Hematopoietic multipotent progenitor cell treated with erythropoietin and hydrocortisone succinate and interleukin-3 and kit ligand, for 6 days (in vitro differentiated cells): ENCODE measurements at regions not wholly inside any gene's neighbourhood (a gene's known extent, or its start where the extent isn't known, plus 50 kb on each side); places are given as distances from the start of the nearest gene placed in this dataset.

Experiments
- DNase-seq: peaks from one replicate; pipeline ENCODE4 v3.0.0-alpha.2; 2015

DNA sequence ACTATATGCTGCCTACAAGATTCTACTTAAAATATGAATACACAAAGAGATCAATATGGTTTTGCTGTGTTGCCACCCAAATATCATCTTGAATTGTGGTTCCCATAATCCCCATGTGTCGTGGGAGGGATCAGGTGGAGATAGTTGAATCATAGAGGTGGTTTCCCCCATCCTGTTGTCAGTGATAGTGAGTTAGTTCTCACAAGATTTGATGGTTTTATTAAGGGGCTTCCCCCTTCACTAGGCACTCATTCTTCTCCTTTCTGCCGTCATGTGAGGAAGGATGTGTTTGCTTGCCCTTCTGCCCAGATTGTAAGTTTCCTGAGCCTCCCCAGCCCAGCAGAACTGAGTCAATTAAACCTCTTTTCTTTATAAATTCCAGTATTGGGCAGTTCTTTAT, 654.4 kb upstream of the NR5A2 start:
- no peak for DNase-seq

DNA sequence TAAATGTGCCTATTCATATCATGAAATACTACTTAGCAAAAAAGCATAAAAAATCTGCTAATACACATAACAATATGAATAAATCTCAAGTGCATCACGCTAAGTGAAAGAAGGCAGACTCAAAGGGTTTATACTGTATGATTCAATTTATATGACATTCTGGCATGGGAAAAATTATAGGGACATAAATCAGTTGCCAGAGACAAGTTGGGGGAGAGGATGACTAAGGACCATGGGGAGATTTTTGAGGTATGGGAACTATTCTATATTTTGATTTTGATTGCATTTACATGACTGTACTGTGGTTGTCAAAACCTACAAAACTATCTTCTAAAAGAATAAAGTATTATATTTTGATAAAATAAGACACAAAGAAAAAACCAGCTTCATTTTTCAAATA, 650.3 kb upstream of the NR5A2 start:
- no peak for DNase-seq

DNA sequence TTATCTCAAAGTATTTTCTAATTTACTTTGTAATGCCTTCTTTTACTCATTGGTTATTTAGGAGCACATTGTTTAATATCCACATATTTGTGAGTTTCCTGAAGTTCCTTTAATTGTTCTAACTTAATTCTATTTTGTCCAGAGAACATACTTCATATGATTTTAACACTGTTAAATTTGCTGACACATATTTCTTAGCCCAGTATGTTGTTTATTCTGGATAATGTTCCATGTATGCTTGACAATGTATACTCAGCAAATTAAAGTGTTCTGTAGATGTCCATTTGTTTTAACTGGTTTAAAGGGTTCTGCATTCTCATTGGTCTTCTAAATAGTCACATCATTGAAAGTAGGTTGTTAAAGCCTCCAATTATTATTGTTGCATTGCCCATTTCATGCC, 643.7 kb upstream of the NR5A2 start:
- no peak for DNase-seq

DNA sequence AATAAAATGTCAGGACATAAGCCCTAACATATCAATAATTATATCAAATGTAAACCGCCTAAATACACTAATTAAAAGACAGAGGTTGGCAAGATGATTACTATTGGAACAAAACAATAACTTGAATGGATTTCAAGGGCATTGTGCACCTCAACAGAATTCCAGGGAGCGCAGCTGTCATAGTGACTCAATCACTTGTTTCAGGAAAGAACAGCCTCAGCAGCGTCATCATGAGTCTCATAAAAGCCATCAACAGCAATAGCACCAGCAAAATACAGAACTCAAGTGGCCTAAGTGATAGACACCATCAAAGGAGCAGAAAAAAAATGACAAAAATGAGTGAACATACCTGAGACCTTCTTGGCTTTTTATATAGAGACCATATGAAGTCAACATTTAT, 632.7 kb upstream of the NR5A2 start:
- no peak for DNase-seq

DNA sequence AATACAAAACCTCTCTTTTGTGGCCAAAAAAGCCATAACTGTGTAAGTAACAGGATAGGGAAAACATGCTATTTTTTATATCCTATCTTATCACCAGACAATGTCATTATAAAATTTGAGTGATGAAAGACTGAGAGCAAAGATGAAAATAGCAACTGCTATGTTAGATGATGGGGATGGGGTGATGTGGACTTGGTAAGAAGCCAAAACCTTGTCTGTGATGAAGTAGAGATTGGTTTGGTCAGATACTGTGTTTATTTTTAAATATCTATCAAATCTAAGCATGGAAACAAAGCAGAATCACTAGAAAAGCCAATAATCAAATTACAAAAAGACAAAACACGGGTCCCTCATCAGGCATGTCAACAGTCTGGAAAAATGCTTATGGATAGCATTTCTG, 631.1 kb upstream of the NR5A2 start:
- DNase-seq, result no peak

DNA sequence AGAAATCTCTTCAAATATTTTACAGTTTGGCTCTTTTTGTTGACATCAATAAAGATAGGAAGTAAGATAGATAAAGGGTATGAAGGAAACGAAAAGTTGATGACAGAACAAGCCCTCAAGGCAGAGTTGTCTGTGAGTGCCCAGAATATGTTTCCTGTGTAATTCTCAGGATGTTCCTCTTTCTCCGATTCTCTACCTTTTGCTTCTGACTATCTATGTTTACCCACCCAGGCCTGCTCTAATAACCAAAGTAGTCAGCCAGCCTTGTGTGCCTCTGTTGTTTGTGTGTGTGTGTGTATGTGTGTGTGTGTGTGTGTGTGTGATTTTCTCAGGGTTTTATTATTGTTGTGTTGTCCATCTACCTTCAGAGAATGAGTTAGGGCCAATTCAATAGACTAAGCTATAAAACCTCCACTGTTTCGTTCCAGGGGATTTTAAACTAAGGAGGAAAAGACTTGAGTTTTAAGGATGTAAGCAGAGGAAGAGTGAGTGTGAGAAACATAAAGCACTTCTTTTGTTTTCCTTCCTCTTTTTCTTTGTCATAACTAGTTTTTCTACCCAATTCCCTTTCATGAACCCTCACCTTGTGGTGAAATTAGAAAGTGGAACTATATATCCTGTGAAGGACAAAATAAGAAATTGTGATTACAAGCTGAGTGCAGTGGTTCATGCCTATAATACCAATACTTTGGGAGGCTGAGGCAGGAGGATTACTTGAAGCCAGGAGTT, 627.4 kb upstream of the NR5A2 start:
- peak; percentile 18 for DNase-seq

DNA sequence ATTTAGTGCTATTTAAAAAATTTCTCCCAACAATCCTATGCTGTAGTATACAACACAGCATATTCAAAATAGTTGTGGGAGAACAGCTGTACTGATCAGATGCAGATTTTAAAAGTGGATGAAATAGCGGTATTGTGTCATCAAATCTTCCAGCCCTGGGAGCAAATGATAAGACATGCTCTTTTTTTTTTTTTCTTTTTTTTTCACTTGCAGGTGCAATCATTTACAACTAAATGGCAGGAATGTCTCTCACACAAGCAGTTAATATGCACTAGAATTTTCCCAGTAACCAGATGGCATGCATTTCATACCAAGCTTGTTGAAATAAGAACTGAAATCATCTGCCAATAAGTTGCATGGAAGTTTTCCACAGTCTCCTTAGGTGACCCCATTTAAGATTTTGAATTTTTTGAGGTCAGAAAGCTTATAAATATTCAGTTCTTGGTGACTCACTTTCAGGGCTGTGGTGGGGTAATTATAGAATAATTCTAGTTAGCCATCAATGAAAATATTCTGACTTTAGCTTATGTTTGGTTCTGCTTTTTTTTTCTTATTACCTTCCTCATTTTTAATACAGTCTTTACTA, 623.9 kb upstream of the NR5A2 start:
- DNase-seq, result no peak

DNA sequence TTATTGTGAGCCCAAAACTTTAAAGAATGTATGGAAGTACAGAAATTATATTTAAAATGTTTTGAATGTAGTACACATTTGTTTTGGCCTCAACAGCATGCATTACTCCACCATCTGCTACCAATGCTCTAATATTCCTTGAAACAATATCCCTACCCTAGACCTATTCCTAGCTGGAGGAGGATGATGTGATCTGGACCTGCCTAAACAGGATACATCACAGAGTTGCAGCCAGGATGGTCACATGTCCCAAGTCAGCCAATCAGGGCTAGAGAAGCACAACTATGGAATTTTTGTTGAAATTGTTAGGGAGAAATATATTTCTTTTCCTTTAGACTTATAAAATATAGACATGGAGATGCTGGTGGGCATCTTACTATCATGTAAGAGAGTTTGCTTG, 623.3 kb upstream of the NR5A2 start:
- DNase-seq, result no peak

DNA sequence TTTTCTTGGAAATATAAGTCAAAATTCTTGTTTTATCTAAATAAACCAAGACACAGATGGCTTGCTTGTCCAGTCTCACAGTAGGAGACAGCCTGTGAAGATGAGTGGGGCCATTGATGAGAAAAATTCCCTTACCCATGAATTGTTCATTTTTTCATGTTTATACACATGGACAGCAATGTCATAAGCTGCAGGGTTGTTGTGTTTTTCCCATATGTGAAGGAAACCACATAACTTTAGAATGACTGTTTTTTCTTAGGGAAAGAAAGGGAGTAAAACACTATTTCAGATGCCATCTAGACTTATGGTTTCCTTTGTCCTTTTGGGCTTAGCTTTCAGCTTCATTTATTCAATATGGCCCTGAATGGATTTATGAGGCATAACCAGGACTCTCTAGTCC, 622.5 kb upstream of the NR5A2 start:
- DNase-seq, result no peak

DNA sequence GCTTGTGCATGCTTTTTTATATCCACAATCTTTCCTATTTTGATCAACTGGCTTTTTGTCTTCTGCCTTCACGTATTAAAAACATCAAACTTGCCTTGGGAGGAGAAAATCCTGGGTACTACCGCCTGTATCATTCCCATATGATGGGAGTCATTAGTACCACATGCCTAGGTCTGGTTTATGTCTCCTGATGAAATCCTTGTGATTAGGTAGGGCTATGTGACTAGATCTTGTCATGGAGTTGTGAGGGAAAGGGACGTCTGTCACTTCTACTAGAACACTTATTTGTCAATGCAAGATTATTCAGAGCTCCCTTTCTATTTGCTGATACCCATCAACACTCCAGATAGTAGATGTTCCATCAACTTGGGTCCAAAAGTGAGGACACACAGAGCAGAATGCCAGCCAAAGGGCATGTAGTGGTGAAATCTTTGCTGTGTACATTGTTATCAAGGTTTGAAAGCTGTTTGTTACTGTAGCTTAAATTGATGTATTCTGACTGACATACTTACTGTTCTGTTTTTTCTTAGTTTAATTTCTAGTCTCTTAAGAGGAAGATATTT, 621.8 kb upstream of the NR5A2 start:
- no peak for DNase-seq

DNA sequence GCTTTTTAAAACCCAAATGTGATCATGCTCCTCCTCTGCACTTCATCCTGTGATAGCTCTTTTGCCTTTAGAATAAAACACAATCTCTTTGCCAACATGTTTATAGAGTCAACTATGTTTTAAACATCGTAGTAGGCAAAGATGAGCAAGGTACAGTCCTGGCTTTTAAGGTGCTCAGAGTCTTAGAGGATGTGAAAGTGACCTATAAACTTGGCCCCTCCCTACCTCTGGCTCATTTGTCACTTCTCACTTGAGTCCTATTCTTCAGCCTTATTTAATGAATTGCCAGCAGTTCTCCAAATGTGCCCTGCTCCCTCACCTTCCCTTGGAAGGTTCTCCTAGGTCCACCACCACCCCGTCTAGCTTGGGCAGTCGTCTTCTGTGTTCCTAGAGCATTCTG, 617.0 kb upstream of the NR5A2 start:
- DNase-seq, result no peak

DNA sequence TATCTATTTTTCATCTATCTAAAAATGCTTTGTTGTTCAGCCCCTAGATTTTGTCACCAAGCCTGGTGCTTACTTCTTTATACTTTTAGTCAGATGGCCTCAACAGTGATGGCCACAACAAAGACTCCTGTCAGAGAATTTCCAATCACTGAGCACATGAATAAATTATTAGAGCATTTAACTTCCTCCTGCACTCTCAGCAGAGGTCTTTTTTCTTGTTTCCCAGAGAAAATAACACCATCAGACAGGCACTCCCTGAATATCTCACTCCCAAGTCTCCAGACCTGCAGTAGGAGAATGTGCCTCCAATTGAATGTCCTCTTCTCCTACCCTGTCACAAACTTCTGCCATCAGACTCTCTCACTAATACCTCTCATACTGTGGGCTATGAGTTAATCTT, 616.0 kb upstream of the NR5A2 start:
- DNase-seq, result no peak

DNA sequence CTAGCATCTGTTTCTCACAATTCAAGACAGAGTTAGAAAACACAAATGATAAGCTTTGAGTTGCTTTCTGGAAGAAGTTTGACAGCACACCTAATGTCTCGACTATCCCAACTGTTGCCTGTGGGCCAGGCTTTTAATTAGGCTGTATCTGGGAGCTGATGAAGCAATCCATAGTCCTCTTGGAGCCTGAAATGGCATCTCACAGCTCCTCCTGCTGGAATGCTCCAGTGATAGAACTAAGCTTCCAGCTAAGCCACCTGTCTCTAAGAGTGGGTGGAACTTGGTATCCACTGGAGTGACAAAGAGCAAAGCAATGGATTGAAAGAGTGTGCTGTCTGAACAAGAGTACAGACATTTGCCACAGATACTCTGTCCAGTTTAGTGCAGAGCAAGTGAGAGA, 605.3 kb upstream of the NR5A2 start:
- DNase-seq, result peak; percentile 7

DNA sequence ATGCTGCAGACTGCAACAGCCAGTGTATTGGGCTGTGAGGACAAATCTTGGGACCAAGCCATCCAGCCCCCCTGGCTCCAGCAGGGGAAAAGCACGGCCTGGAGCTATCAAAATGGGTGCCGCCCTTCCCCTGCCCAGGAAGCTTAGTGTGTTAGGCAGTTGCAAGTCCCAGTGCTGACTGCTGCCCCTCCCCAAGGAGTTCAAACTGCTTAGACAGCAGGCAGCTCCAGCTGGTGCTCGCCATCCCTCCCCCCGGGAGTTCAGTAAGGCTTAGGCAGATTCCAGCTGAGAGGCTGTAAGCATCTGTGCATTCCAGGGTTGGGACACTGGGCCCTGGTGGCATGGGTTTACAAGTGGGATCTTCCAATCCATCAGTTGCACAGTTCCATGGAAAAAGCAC, 579.6 kb upstream of the NR5A2 start:
- DNase-seq, result no peak

DNA sequence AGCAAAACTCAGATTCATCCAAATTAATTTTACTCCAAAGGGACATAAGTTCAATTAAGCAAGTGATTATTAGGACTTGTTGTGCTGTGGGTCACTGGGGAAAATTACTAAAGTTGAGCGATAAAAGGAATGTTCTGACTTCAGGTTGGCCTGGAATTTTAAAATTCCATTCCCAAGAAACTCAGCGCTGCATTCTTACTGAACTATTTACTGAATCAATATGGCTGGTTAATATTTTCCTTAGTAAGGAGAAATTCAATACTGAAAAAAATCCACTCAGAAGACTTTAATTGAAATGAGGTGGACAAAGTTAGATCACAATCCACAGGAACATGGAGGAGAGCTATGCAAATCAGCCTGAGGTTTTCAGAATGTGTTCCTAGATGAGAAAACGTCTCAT, 578.9 kb upstream of the NR5A2 start:
- no peak for DNase-seq

DNA sequence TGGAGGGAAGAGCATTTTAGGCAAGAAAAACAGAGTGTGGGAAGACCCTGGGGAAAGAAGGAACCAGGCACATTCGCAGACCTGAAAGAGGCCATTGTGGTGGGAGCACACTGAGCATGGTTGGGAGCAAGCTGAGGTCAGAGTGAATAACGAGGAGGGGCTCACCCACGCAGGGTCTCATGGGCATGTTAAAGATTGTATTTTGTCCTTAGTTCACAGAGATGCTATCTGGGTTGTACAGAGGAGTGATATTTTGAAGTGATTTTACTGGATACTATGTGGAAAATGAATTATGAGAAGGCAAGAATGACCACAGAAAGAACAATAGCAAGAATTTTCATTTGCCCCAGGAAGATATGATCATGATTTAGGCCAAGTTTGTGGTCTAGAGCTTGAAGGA, 578.3 kb upstream of the NR5A2 start:
- DNase-seq, result no peak

DNA sequence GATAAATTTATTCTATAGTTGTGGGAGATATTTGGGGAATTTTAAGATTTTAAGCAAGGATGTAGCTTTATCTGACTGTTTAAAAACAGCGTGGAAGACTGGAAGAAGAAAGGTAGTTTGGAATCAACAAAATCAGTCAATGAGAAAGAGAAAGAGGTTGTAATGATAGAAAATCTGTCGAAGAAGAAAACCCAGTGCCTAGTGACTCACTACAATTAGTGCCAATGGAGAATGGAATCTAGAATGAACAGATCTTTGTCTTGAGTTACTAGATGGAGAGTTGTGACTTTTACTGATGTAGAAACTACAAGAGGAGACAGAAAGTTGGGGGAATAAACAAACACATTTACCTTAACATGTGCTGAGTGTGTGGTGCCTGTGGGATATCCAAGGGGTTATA, 577.8 kb upstream of the NR5A2 start:
- no peak for DNase-seq

DNA sequence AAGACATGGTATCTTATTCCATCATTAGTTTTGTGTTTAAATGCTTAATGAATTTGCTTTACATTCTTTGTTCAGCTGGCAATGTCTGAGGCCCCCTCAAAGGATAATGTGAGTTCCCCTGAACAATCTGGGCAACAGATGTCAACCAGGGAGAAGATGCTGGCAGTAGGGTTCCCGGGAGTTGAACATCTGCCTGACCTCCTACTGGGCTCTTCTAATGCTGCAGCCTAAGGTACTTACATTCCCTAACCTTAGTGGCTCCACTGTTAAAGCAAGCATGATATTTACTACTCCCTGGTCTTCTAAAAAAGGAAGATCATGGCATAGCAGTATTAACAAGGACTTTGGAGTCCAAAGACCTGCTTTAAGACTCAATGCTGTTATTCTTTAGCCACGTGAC, 574.9 kb upstream of the NR5A2 start:
- no peak for DNase-seq

DNA sequence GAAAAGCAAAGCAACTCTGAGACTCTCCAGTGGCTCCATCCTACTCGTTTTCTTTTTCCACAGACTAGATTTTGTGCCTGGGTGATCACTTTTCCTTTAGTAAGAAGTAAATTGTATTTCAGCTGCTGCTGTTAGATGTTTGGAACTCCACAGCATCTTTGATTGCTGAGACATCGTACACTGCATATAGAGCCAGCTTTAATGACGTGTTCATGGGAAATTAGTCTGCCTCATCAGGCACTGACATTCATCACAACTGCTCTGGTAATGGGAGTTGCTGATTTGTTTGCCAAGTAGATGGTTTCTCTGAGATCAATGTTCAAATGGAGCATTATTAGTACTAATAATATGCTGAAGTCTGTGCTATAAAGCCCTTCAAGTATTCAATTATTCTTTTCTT, 573.8 kb upstream of the NR5A2 start:
- no peak for DNase-seq

DNA sequence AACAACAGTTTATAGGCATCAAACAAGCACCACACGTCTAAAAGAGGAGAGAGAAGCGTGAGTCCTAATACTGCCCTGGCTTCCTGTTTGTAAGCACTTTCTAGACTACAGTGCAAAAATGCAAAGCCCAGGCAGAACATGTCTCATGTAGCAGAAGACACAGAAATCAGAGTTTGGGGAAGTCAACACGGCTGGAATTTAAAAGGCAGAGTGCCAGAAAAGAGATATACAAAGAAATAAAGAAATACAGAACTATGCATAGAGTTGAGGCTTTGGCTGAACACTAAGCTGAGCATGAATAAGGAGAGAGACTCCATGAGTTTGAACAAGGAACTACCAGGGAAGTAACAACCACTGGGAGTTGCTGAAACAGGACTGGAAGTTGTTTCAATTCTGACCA, 566.6 kb upstream of the NR5A2 start:
- DNase-seq, result peak; percentile 6

DNA sequence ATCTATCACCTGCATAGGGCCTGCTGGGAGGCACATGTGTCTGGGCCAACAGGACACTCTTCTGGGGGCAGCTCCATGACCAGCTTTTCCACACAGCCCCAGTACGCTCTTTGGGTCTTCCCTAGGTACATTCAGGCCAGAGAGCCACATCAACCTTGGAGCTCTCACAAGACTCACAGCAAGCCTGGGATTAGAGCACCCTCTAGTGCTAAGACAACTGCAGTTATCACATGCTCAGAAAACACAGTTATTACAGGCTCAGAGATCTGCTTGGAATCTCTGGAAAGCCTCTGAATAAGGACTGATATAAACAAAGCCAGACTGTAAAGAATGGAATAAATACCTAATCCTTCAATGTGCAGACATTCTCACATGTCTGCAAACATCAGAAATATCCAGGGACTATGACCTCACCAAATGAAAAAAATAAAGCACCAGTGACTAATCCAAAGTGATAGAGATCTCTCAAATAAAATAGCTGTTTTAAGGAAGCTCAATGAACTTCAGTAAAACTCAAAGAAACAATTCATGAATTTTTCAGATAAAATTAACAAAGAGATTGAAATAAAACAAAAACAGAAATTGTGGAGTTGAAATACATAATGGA, 563.9 kb upstream of the NR5A2 start:
- peak; percentile 81 for DNase-seq

DNA sequence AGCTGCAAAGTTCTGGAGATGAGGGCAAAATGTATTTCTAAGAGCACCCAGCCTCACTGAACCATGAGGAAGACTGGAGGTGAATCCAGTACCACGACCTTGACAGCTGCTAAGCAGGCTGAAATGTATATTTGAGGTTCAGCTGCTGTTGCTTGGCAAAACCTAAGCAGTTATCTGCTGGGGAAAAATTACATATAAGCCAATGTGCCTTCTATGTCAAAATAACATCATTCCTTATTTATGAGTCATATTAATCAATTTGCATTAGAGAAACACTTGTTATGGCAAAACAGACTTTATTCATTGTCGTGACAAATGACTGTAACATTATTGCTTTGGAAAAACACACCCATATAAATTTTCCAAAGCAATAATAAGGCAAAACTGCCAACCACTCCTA, 560.5 kb upstream of the NR5A2 start:
- no peak for DNase-seq

DNA sequence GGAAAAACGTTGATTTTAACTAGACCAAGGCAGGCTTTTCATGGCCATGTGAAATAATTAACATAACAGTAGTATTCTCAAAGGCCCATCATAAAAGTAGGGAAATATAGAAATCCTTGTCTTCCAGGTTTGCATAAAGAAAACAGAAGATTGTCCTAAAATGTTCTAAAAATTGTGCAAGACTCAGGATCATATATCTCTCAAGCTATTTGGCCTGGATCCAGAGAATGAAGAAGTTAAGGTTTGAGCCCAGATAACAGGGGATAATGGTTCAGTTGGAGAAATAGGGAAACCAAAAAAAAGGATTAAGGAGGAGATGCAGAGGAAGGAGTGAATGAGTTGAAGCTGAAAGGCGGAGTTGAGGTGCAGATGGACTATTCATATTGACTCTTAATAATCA, 555.5 kb upstream of the NR5A2 start:
- DNase-seq, result no peak

DNA sequence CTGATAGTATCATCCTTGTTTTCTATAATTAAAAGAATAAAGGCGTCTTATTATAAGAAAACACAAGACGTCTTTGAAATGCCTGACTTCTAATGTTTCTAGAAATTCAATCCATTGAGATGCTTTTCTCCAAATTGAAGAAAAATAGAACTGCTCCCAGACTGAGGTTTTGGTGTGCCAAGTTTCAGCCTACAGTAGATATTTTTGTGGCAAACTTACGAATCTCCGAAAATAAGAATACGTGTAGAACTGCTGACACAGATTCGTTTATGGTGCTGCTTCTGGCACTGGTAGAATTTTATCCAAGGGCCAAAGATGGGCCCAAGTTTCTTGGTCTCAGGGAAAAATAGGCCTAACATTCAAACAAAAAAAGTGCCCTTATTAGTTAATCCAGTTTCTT, 554.5 kb upstream of the NR5A2 start:
- DNase-seq, result no peak

DNA sequence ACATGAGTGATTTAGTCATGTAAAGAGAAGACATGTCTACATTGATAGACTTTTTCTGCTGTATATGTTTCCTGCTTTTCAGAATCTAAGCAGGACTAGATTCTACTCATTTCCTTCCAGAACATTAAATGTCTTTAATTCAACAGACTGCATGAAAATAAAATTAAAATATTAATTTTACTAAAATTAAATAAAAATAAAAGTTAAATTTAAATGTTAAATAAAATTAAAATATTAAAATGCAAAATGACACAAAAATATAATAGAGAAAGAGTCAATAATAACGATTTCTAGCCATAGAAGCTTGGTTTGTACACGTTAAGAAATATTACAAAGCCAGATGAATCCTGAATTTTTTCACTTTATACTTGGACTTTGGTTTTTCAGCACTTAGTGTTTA, 552.8 kb upstream of the NR5A2 start:
- DNase-seq, result no peak
